CD1c-positive myeloid dendritic cell (primary cell): ENCODE measurements at regions not wholly inside any gene's neighbourhood (a gene's known extent, or its start where the extent isn't known, plus 50 kb on each side); places are given as distances from the start of the nearest gene placed in this dataset.
"Not testable (repeated sequence)": the region's sequence is repeated elsewhere in the genome, so short reads cannot be mapped to it uniquely, and the experiment has no call there.

Source experiments
- DNase-seq: peaks from one replicate; pipeline ENCODE4 v3.0.0-alpha.2; 2016; ENCODE audit errors: extremely low spot score

DNA sequence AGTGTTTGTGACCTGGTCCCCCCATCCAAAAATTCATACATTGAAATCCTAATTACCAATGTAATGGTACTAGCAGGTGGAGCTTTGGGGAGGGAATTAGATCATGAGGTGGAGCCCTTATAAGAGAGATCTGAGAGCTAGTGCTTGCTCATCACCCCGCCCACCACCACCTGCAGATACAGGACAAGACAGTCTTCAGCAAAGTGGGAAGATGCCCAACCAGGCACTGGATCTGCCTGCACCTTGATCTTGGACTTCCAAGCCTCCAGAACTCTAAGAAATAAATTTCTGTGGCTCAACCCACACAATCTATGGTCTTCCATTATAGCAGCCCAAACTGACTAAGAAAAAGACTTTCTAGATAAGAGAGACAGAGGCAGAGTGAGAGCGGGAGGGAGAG is 343.4 kb downstream of the LRRIQ3 start:
- no peak for DNase-seq

DNA sequence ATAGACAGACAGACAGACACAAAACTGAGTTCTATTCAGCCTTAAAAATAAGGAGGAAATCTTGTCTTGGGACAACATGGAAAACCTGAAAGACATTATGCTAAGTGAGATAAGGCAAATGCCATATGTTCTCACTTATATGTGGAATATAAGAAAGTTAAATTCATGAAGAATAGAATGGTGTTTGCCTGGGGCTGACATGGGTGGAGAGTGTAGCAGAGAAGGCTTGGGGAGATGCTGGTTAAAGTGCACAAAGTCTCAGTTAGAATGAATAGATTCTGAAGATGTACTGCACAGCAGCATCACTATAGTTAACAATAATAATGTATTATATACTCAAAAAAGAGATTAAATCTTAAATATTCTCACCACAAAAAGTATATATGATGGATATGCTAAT is 355.5 kb downstream of the LRRIQ3 start:
- no peak for DNase-seq

DNA sequence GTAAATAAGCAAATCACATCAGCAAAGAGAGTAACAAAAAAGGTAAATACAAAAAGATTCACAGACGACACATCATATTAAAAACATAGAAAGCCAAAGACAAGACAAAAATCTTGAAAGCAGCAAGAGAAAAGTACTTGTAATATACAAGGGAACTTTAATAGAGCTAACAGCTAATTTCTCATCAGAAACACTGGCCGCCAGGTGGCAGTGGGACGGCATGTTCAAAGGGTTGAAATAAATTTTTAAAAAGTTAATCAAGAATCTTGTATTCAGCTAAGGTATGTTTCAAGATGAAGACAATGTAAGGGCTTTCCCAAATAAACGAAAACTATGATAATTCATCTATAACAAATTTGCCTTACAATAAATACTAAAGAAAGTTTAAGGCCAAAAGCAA is 358.1 kb downstream of the LRRIQ3 start:
- DNase-seq, result no peak

DNA sequence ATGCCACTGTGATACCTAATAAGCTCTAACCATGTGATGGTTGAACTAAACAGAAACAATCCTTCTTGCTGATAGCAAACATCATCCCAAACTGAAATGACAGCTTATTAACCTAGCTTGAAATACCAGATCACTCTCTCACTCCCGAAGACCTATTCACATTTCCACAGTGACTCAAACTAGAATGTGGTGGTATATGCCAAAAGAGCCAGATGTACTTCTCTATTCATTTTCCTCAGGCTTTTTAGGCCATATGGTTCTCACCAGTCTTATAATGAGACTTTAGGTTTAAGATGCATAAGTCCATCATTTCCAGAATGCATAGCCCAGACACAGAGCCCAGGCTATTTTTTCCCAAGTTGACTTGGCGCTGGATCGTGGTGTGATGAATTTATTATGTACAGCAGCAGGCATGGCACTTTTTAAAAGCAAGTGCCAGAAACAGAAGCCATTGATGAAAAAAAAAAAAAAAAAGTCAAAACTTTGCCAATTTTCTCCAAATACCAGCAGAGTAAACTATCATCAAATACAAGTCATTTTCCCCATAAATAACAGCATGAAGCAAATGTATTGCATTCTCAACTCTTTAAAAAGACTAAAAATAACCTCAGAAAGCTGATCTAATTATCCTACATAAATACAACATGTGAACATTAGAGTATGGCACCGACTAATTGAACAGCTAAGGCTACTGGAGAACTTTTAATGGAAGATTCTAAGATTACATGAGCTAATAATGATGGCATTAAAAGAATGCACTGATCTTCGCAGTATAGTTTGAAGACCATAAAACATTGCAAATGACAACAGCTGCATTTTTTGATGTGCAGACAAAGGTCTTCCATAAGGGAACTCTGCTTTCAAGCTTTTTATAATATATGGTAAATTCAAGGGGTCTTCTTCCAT is 365.4 kb downstream of the LRRIQ3 start:
- no peak for DNase-seq

DNA sequence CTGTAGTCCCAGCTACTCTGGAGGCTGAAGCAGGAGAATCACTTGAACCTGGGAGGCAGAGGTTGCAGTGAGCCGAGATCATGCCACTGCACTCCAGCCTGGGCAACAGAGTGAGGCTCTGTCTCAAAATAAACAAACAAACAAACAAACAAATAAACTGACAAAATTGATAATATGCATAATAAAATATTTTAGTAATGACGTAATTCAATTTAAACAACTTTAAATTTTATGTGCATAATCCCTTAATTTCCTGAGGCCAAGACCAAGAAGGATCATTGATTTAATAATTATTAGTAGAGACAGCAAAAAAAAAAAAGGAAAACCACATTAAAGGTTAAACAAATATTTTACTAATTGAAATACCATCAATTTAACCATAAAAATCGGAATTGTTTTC is 370.7 kb downstream of the LRRIQ3 start:
- not testable (repeated sequence) for DNase-seq

DNA sequence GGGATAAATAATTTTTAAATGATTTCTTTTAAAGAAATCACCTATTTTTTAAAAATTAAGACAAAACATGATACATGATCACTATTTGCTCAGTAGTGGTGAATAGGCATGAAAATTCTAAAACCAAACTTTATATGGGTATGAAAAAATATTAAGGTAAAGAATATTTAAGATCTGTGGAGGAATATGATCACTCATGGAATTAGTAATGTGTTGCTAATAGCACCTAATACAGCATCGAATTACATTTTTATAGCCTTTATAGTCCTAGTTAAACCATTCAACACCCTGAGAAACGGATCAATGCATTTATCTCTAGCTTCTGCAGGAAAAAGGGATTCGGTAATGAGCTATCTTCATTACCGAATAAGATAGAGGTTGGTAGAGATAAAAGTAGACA is 373.9 kb downstream of the LRRIQ3 start:
- no peak for DNase-seq

DNA sequence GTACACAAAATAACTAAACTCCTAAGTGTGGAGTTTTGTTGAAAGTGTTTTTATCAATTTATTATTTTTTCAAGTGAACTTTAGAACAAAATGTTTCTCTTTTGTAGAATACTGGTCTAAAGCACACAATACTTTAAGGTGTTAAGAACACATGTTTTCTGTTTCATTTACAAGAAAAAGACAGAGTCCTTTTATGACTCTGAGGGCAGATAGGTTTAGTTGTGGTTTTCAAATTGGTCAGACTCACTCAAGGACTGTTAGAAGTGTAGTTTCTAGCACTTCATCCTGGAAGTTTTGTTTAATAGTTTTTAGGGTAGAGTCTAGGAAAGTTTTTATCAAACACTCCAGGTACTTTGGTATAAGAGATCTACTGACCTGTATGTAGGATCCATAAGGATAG is 376.5 kb downstream of the LRRIQ3 start:
- DNase-seq, result no peak

DNA sequence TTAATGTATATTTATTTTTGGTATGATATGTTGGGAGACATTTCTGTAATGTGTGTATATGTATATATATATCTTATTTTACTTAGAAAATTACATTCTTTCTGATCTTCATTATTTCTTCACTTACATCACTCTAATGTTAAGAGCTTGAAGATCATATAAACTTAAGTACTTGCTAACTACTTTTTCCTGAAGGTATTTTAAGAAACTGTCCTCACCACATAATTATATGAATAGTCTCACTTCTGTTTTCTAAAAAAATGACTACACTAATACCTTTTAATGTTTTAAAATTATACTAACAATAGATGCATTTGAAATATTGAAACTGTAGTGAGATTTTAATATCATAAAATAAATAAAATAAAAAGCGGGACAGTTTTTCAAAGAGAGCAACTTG is 377.1 kb downstream of the LRRIQ3 start:
- no peak for DNase-seq

DNA sequence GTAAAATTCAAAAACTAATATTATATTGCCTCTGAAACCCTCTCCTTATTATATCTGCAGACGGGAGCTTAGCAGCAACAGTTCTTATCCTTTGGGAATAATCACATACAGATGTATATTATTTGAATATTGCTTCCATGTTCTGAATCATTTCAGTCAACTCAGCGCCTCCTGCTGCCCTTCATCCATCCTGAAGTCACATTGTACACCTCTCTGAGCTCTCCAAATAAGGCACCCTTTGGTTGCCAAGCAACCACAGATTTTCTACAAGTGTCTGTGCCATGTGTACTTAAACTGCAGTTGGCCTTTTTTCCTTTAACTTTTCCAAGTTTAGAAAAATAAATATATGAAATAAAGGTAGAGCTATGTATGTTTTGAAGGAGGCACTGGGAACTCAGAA is 384.3 kb downstream of the LRRIQ3 start:
- no peak for DNase-seq

DNA sequence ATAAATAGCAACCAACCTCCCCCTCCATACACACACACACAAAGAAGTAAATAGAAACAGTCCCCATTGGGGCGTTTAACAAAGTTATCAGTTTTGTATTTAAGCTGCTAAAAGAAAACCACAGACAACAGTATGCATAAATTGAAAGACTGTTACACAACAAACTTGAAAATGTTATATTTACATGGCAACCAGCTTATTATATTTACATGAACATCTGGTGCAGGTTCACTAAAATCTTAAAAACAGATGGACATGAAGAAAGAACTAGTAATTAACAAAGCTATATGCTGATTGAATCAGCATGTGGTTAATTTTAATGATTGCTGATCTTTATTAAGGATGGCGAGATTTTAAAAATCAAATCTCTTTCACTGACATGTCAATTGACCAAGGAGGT is 384.7 kb downstream of the LRRIQ3 start:
- DNase-seq, result no peak

DNA sequence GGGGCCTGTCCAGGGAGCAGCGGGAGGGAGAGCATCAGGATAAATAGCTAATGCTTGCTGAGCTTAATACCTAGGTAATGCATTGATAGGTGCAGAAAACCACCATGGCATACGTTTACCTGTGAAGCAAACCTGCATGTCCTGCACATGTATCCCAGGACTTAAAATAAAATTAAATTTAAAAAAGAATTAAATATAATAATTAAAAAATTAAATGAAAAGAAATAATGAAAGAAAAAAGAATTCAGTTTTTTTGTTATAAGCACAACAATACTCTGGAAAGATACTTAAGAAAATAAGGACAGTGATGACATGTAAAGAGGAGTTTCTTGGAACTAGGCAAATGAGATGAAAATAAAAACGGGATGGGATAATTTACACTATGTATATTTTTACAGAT is 386.2 kb downstream of the LRRIQ3 start:
- no peak for DNase-seq

DNA sequence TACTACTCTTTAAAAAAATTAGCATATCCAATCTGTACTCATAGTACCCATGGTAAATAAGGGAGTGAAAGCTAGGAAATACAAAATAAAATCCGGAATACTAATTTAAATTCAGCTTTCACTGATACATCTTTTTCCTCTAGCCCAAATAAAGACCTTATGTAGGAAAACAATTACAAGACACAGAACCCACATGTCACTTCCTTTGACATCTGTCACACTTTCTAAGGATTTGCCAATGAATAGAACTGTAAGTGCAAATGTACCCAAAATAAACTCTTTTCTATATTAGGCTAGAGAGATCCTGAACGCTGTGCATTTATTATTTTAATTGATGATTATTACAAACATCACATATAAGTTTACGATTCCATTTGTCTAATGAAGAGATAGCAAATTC is 393.0 kb downstream of the LRRIQ3 start:
- DNase-seq, result no peak

DNA sequence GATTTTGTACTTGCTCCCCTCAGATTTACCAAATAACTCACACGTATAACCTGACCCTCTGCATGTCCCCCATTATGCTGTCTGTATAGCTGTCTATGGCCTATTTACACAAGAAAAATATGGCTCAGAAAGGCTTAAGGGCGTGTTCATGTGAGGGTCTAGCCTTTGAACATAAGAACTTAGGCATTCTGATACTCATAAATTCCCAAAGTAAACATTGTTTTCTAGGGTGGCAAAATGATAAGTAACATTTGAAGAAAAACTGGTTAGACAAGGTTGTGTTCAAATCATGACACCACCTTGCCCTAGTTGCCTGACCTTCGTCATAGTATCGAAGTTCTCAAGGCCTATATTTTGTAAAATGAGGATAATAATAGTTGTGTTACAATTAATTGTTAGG is 394.6 kb downstream of the LRRIQ3 start:
- no peak for DNase-seq

DNA sequence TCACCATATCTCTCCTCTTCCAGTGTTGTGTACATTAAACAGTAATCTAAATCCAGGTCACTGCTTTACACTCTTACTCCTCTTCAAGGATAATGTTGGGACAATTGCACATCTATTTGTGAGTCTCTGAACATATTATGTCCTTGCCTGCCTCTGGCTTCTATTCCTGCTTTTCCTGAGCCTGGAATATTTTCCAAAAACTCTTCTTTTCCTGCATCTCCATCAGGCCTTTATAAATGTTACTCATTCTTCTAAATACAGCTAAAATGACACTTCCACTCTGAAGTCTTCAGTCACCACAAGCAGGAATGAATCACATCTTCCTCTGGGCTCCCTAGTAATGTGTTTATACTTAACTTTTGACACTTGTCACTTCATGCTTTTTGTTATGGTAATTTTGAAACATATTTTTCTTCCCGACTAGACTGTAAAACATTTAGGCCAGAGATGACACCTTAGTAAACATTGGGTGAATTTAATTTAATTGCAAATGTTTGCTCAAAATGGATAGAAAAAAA is 396.0 kb downstream of the LRRIQ3 start:
- DNase-seq, result no peak

DNA sequence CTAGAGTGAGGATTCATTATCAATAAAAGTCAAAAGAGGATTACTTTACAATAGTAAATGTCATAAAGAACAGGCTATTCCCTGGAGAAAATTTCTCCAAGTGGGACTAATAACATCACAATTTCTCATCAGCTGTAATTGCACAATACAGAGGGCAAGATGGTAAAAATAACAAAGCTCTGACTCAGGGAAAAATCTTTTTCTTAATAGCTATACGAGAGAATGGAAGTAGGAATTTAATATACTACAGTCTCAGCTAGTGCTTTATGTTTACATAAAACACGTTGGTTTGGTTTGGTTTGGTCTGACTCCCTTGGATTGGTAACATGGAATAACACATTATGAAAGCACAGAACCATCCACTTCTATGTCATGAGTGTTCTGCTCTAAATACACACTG is 397.6 kb downstream of the LRRIQ3 start:
- no peak for DNase-seq

DNA sequence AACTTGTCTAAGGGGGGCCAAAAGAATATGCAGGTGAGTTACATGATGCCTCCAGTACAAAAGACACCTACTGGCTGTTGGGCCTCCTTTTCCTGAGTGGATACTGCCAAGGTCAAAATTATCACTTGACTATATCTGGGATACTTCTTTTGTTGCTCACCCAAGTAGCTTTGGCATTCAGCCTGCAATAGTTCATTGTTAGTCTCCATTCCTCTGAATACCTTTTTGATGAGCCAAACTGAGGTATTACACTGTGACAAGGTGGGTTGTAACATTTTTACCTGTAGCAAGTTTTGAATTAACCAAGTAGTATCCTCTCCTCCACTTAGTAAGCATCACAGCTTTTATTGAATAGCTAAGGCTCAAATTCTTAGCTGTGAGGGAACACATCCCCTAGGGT is 408.0 kb downstream of the LRRIQ3 start:
- no peak for DNase-seq

DNA sequence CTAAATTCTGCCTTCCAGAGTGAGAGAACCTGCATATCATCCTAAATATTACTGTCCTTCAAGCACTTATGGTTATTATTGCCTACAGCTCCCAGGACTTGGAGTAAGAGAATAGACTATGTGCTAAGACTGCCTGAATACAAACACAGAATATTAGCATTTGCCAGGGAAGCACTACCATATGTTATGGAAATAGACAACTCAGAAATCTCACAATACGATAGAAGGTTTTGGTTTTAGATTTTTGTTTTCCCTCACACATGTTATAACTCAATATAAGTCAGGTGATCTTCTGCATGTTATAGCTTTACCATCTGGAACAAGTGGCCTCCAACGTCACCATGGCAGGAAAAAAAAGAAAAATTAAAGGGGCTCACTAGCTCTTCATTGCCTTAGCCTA is 413.9 kb downstream of the LRRIQ3 start:
- DNase-seq, result no peak

DNA sequence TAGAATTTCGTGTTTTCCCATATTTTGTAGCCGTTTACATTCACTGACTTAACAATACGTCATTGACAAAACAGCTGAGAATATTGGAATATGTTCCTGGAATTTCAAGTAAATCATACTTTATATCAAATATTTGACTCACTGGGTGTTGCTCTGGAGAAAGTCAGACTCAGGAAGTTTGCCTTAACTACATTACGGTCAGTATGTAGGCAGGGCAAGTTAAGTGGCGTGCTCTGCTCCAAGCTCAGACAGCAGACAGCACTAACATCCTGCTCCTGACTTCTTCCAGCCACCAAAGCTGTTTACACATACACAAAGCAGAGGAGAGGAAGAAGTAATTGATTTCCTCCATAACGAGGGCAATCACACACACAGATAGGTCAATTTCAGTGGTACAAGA is 414.6 kb downstream of the LRRIQ3 start:
- DNase-seq, result no peak

DNA sequence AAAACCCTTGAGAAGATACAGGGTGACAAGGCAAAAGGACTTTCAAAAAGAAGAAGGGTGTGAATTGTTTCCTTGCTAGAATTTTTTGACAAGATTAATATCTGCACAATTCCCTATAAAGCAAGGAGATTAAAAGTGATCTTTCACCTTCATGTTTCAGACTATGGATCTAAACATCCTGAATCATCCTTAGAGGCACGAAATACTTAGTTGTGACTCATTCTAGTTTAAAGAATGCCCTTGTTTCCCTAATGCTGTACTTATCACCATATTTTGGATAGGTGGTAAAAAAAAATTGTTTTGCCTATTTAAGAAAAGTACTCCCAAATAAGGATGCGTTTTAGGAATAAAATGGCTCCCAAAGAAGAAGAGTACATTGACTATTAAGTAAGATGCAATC is 415.1 kb downstream of the LRRIQ3 start:
- no peak for DNase-seq

DNA sequence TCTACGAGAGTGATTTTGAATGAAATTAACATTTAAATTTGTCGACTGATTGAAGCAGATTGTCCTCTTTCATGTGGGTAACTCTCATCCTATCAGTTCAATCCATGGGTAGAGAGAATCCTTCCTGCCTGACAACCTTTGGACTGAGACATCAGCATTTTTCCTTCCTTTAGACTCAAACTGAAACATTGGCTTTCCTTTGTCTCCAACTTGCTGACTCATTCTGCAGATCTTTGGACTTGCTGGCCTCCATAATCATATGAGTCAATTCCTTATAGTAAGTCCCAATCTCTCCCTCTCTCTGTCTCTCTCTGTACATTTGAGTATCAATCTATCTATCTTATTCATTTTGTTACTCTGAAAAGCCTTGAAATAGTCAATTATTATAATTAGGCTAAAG is 416.7 kb downstream of the LRRIQ3 start:
- no peak for DNase-seq

DNA sequence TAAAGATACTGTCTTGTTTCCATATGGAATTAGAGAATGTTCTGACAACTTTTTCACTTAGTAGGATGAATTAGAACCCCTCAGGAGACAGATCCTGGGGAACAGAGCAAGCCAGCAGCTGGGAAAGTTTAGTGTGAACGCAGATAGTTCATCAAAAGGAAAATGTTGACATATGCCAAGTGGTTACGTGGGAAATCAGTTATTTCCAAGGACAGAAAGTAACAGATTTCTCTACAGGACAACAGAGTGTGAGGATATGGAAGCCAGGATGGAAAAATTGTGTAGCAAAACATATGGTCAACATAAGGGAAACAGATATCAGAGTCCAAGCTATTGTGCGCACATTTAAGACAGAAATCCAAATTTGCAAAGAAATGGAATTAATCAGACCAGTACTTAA is 419.5 kb downstream of the LRRIQ3 start:
- DNase-seq, result no peak

DNA sequence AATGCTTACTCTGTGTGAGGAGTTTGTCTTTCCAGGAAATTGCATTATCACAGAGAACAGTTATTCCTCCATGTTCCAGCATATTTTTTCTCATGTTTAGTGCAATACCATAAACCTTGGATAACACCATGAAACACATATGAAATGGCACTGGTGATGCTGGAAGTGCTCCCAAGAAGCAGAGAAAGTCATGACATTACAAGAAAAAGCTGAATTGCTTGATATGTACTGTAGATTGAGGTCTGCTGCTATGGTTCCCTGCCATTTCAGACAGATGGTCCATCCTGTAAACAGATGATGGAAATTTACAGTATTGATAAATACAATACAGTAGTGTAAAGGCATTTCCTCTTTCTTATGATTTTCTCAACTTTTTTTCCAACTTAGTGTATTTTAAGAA is 422.1 kb downstream of the LRRIQ3 start:
- no peak for DNase-seq

DNA sequence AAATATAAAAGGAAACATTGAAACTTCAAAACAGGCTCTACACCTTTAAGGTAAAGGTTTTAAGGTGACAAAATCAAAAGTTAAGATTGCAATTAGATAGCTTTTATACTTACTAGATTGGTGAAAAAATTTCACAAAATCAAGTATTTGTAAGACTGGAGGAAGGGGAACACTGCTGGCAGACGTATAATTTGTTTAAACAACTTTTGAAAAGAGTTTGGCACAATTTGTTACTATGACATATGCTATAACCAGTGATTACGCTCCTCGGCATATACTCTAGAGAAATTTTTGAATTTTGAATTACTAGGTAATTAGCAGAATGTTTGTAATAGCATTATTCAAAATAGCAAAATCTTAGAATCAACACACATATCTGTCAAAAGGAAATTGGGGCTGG is 425.0 kb downstream of the LRRIQ3 start:
- DNase-seq, result no peak

DNA sequence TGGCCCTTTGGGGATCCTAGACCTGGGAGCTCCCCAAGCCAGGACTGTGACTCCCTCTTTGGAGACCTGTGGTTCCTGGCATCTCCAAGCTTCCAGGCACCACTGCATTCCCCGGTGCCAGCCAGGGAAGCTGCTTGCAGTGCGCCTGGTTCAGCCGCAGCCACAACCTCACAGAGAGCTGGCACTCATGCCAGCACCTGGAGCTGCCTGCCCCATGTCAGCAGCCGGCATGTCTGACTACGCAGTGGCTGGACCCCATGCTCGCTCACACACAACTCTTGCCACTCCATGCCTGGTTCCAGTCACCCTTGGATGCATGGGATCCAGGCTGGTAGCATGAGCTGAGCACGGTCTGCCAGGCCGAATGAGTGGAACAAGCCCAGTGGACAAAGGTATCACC is 426.6 kb downstream of the LRRIQ3 start:
- no peak for DNase-seq
